DOHH2 (cell line): ENCODE measurements at regions not wholly inside any gene's neighbourhood (a gene's known extent, or its start where the extent isn't known, plus 50 kb on each side); places are given as distances from the start of the nearest gene placed in this dataset.

ENCODE experiments used
- H3F3A ChIP-seq: fragments of 200-600 bp; sonication (generic), shearing (Covaris generic); 2 replicates; pipeline ENCODE4 v1.6.0; 2016; ENCODE audit warnings: antibody characterized with exemption, mild to moderate bottlenecking; ENCODE audit not compliant: control insufficient read depth, insufficient read depth
- H3K27ac ChIP-seq: fragments of 200-600 bp; sonication (generic); 2 replicates; pipeline ENCODE4 v1.5.1; 2014; ENCODE audit warnings: low read depth, mild to moderate bottlenecking, low read length, moderate library complexity
- H3K27me3 ChIP-seq: fragments of 200-600 bp; sonication (generic); 2 replicates; pipeline ENCODE4 v1.6.1; 2014; ENCODE audit warnings: mild to moderate bottlenecking, low read length, mixed read lengths; ENCODE audit not compliant: control insufficient read depth
- H3K36me3 ChIP-seq: fragments of 200-600 bp; sonication (generic); 2 replicates; pipeline ENCODE4 v1.6.1; 2014; ENCODE audit warnings: mild to moderate bottlenecking, low read length, moderate library complexity, mixed read lengths; ENCODE audit not compliant: control insufficient read depth
- H3K4me1 ChIP-seq: fragments of 200-600 bp; sonication (generic); 2 replicates; pipeline ENCODE4 v1.6.1; 2014; ENCODE audit warnings: mild to moderate bottlenecking, low read length, mixed read lengths; ENCODE audit not compliant: control insufficient read depth
- H3K4me2 ChIP-seq: fragments of 200-600 bp; sonication (generic); 2 replicates; pipeline ENCODE4 v1.6.0; 2014; ENCODE audit warnings: mild to moderate bottlenecking, low read length, moderate library complexity
- H3K4me3 ChIP-seq: fragments of 200-600 bp; sonication (generic); 2 replicates; pipeline ENCODE4 v1.5.1; 2014; ENCODE audit warnings: mild to moderate bottlenecking, low read length, mixed read lengths
- H3K79me2 ChIP-seq: fragments of 200-600 bp; sonication (generic); 2 replicates; pipeline ENCODE4 v1.6.1; 2014; ENCODE audit warnings: mild to moderate bottlenecking, low read length, mixed read lengths; ENCODE audit not compliant: control insufficient read depth
- H3K9me2 ChIP-seq: fragments of 200-600 bp; sonication (generic); replicated peaks from 2 replicates; pipeline ENCODE4 v1.6.1; 2014; ENCODE audit warnings: mild to moderate bottlenecking, low read length, mixed read lengths; ENCODE audit not compliant: control insufficient read depth
- H3K9me3 ChIP-seq: fragments of 200-600 bp; sonication (generic); 2 replicates; pipeline ENCODE4 v1.6.1; 2014; ENCODE audit warnings: antibody characterized with exemption, low read length, mixed read lengths; ENCODE audit not compliant: control insufficient read depth, insufficient read depth
- H4K20me1 ChIP-seq: fragments of 200-600 bp; sonication (generic); 2 replicates; pipeline ENCODE4 v1.6.0; 2014; ENCODE audit warnings: low read depth, mild to moderate bottlenecking, antibody characterized with exemption, low read length, moderate library complexity; ENCODE audit not compliant: control insufficient read depth, insufficient read depth
- EZH2phosphoT487 ChIP-seq: fragments of 200-600 bp; sonication (generic); IDR thresholded peaks from 2 replicates; pipeline ENCODE4 v1.6.1; 2017; ENCODE audit warnings: borderline replicate concordance, mild to moderate bottlenecking, antibody characterized with exemption, low read length, moderate library complexity, mixed read lengths
- TF ChIP-seq, protein P1 (sequence below): fragments of 200-600 bp; sonication (generic); IDR thresholded peaks from one replicate; pipeline ENCODE4 v1.5.1; 2014; ENCODE audit warnings: antibody characterized with exemption, mild to moderate bottlenecking, low read depth, low read length; ENCODE audit not compliant: poor library complexity, severe bottlenecking

DNA sequence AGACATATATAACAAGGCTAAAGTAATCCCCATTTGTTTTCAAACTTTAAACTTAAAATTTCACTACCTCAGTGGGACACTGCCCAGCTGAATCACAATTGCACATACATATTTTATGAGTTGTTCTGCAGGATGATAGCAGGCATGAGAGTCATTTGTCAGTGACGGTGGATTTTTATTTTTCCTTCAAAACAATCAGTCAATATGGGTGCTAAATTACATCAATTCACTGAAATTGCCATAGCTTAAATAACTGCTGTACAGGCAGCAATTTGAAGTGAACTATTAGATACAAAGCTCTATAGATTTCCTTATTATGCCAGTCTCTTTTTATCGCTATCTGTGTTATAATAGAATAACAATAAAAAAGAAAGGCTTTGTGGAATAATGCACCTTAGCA is 784.6 kb upstream of the ANO3 start:
- TF ChIP-seq, protein P1, sequence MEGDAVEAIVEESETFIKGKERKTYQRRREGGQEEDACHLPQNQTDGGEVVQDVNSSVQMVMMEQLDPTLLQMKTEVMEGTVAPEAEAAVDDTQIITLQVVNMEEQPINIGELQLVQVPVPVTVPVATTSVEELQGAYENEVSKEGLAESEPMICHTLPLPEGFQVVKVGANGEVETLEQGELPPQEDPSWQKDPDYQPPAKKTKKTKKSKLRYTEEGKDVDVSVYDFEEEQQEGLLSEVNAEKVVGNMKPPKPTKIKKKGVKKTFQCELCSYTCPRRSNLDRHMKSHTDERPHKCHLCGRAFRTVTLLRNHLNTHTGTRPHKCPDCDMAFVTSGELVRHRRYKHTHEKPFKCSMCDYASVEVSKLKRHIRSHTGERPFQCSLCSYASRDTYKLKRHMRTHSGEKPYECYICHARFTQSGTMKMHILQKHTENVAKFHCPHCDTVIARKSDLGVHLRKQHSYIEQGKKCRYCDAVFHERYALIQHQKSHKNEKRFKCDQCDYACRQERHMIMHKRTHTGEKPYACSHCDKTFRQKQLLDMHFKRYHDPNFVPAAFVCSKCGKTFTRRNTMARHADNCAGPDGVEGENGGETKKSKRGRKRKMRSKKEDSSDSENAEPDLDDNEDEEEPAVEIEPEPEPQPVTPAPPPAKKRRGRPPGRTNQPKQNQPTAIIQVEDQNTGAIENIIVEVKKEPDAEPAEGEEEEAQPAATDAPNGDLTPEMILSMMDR = no peak
- no peak for TF ChIP-seq EZH2phosphoT487
- Histone ChIP-seq H3K27ac (no peak overlapping the region), H3K9me3 (no peaks in the 10 kb centered on the region), H3K36me3 (no peaks in the 10 kb centered on the region), H3K4me3 (no peak overlapping the region), H3K4me1 (no peaks in the 10 kb centered on the region), H4K20me1 (no peaks in the 10 kb centered on the region), H3F3A (no peaks in the 10 kb centered on the region), H3K9me2 (no peaks in the 10 kb centered on the region), H3K4me2 (no peak overlapping the region), H3K27me3 (no peaks in the 10 kb centered on the region), H3K79me2 (no peaks in the 10 kb centered on the region)

DNA sequence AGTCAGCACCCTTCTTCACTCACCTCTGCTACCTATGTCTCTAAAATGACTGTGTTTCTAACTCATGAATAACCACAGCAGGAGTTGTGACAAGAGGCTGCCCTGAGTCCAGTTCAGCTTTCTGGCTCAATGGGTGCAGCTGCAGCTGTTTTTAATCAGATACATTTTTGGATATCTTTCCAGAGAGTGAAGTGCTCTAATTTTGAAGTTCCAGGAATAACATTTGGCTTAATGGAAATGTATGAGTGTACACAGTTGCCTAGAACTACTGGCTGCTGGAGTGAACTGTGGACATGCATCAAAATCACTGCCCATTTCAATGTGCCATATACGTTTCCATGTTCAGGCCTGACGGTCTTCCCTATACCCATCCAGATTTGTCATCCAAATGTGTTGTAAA is 769.5 kb upstream of the ANO3 start:
- no peaks in the 10 kb centered on the region for H3K27me3 ChIP-seq
- no peaks in the 10 kb centered on the region for H3K36me3 ChIP-seq
- no peak for TF ChIP-seq EZH2phosphoT487
- no peak overlapping the region for H3K4me2 ChIP-seq
- no peaks in the 10 kb centered on the region for H3K79me2 ChIP-seq
- H3K9me3 ChIP-seq = no peaks in the 10 kb centered on the region
- no peaks in the 10 kb centered on the region for H4K20me1 ChIP-seq
- H3F3A ChIP-seq = no peaks in the 10 kb centered on the region
- no peaks in the 10 kb centered on the region for H3K9me2 ChIP-seq
- H3K4me3 ChIP-seq = no peak overlapping the region
- H3K27ac ChIP-seq = no peak overlapping the region
- no peaks in the 10 kb centered on the region for H3K4me1 ChIP-seq

DNA sequence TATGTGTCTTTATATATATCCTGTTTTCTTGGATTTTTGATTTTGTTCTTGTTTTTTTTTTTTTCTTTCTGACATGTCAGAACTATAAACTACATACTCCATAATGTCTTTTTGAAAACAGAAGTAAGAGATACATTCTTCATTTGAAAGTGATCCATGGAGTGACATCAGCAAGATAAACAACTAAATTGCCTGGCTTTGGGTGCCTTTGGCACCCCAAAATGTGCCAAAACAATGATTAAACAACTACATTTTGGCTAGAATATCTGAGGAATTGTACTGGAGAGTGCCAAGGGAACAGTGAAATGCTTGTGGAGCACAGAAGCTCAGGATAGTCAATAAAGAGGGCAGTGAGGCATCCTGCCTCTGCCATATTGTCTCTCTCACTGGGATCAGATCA is 766.1 kb upstream of the ANO3 start:
- H3K9me3 ChIP-seq = no peaks in the 10 kb centered on the region
- no peaks in the 10 kb centered on the region for H4K20me1 ChIP-seq
- H3K79me2 ChIP-seq = no peaks in the 10 kb centered on the region
- H3K36me3 ChIP-seq = no peaks in the 10 kb centered on the region
- H3K27ac ChIP-seq = no peak overlapping the region
- H3K27me3 ChIP-seq = no peaks in the 10 kb centered on the region
- H3K4me2 ChIP-seq = no peak overlapping the region
- no peaks in the 10 kb centered on the region for H3K4me1 ChIP-seq
- TF ChIP-seq, protein P1 = no peak
- TF ChIP-seq EZH2phosphoT487 = no peak
- no peaks in the 10 kb centered on the region for H3F3A ChIP-seq
- no peak overlapping the region for H3K4me3 ChIP-seq
- no peaks in the 10 kb centered on the region for H3K9me2 ChIP-seq

DNA sequence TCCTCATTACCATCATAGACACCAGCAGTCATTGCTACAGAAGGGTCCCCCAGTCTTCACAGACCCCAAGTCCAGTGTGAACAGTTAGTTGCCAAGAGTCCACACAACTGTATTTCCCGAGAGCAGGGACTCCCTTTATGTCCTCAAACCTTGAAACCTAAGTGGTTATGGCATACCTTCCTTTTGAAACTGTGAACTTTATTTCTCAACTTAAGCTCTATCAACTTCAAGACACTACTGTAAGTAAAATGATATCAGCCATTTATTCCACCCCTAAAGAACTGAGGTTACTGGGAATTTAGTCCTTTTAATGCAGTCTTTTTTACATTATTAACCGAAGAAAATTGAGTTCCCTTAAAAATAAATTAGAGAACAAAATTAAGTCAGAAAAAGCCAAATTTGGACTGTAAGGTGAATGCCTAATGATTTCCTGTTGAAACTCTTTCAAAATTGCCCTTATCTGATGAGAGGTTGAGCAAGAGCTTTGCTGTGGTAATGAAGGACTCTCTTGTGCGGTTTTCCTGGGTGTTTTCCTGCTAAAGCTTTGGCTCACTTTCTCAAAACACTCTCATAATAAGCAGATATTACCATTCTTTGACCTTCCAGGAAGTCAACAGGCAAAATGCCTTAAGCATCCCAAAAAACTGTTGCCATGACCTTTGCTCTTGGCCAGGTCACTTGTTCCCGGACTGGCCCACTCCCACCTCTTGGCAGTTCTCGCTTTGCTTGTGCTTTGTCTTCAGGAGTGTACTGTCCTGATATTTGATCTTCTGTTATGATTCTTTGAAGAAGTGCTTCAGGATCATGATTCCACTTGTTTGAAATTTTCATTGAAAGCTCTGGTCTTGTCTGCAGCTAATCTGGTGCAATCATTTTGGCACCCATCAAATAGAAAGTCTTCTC is 765.4 kb upstream of the ANO3 start:
- no peak overlapping the region for H3K4me2 ChIP-seq

More for the DNA sequence above, 765.4 kb upstream of the ANO3 start:
- Histone ChIP-seq H3K27ac (no peak overlapping the region), H3K4me3 (no peak overlapping the region), H3K36me3 (no peaks in the 10 kb centered on the region), H3K9me3 (no peaks in the 10 kb centered on the region), H3K79me2 (no peaks in the 10 kb centered on the region), H3F3A (no peaks in the 10 kb centered on the region), H3K9me2 (no peaks in the 10 kb centered on the region), H3K4me1 (no peaks in the 10 kb centered on the region), H4K20me1 (no peaks in the 10 kb centered on the region), H3K27me3 (no peaks in the 10 kb centered on the region)
- TF ChIP-seq, protein P1 = no peak
- no peak for TF ChIP-seq EZH2phosphoT487
